H1 (cell line): ENCODE measurements at regions not wholly inside any gene's neighbourhood (a gene's known extent, or its start where the extent isn't known, plus 50 kb on each side); places are given as distances from the start of the nearest gene placed in this dataset.

Experiments
- CTCF ChIA-PET: fragments of 300-600 bp; sonication (Branson Sonifier 250); formaldehyde crosslinking; loops from one replicate; lab custom pipeline; 2021; ENCODE audit not compliant: partially characterized antibody; lab: Charles Lee
- POLR2A ChIA-PET: fragments of 300-600 bp; sonication (Branson Sonifier 250); formaldehyde crosslinking; loops from one replicate; lab custom pipeline; 2021; ENCODE audit warnings: inconsistent platforms; ENCODE audit not compliant: partially characterized antibody; lab: Charles Lee
- DNase-seq, 2 experiments: peaks; one replicate each; pipeline versions ENCODE4 v3.0.0 to v3.0.0-alpha.2; 2010 to 2022; ENCODE audit warnings: low spot score in 2 of 2, low read depth in 1 of 2, mixed read lengths in 1 of 2
- FAIRE-seq: peaks from 2 replicates; lab custom pipeline; 2011; peaks lifted over from hg19 to GRCh38; lab: Jason Lieb, UNC
- H2AFZ ChIP-seq: 2 replicates; pipeline ENCODE4 v1.8.1; 2012; ENCODE audit warnings: low read length, inconsistent platforms
- H2AK5ac ChIP-seq: 2 replicates; pipeline ENCODE4 v1.6.1; 2013; ENCODE audit warnings: low read depth, low read length
- H2BK120ac ChIP-seq: replicated peaks from 2 replicates; pipeline ENCODE3; 2013; ENCODE audit warnings: low read depth, low read length, inconsistent platforms
- H2BK12ac ChIP-seq: 2 replicates; pipeline ENCODE4 v1.6.1; 2013; ENCODE audit warnings: low read depth, low read length
- H2BK15ac ChIP-seq: 2 replicates; pipeline ENCODE4 v1.6.1; 2013; ENCODE audit warnings: low read length
- H2BK20ac ChIP-seq: 2 replicates; pipeline ENCODE4 v1.6.1; 2013; ENCODE audit warnings: low read length
- H2BK5ac ChIP-seq: 2 replicates; pipeline ENCODE4 v1.6.1; 2013; ENCODE audit warnings: low read depth, low read length
- H3K14ac ChIP-seq: 2 replicates; pipeline ENCODE4 v1.6.1; 2013; ENCODE audit warnings: inconsistent platforms; ENCODE audit not compliant: insufficient read length
- H3K18ac ChIP-seq: 2 replicates; pipeline ENCODE4 v1.6.1; 2013; ENCODE audit warnings: low read length; ENCODE audit errors: extremely low read depth
- H3K23ac ChIP-seq: 2 replicates; pipeline ENCODE4 v1.6.1; 2013; ENCODE audit warnings: inconsistent platforms; ENCODE audit not compliant: insufficient read length
- H3K23me2 ChIP-seq: 2 replicates; pipeline ENCODE4 v1.6.1; 2013; ENCODE audit warnings: low read depth, low read length
- H3K27ac ChIP-seq: 2 replicates; pipeline ENCODE4 v1.6.1; 2011; ENCODE audit warnings: low read depth, low read length, inconsistent platforms
- H3K27me3 ChIP-seq, 4 experiments: replicated peaks in 1 of 4; 1 replicate in 1 of 4; 2 replicates in 3 of 4; pipeline versions ENCODE4 v1.6.1 to v1.8.1; 2011 to 2013; ENCODE audit warnings: low read length in 3 of 4, mild to moderate bottlenecking in 3 of 4, inconsistent platforms in 2 of 4, mixed read lengths in 2 of 4, moderate library complexity in 1 of 4; ENCODE audit not compliant: control insufficient read depth in 3 of 4, insufficient read depth in 3 of 4; ENCODE audit errors: extremely low read depth in 1 of 4
- H3K36me3 ChIP-seq, 4 experiments: 2 replicates each; pipeline versions ENCODE4 v1.6.1 to v1.8.1; 2011 to 2013; ENCODE audit warnings: mild to moderate bottlenecking in 4 of 4, low read length in 3 of 4, moderate library complexity in 2 of 4, control low read depth in 1 of 4, inconsistent platforms in 1 of 4; ENCODE audit not compliant: insufficient read depth in 4 of 4, control insufficient read depth in 2 of 4
- H3K4ac ChIP-seq: replicated peaks from 2 replicates; pipeline ENCODE3; 2013; ENCODE audit warnings: low read length, low read depth, mixed read lengths, inconsistent platforms; ENCODE audit not compliant: insufficient read length
- H3K4me1 ChIP-seq, 4 experiments: replicated peaks in 1 of 4; 1 replicate in 1 of 4; 2 replicates in 3 of 4; pipeline versions ENCODE4 v1.6.1 to v1.8.1; 2011 to 2013; ENCODE audit warnings: low read length in 3 of 4, inconsistent platforms in 2 of 4, mixed read lengths in 1 of 4; ENCODE audit not compliant: insufficient read depth in 4 of 4, control insufficient read depth in 3 of 4
- H3K4me2 ChIP-seq, 2 experiments: 2 replicates each; pipeline versions ENCODE4 v1.6.1 to v1.8.1; 2011 to 2013; ENCODE audit warnings: low read depth in 2 of 2, low read length in 2 of 2, control low read depth in 1 of 2, inconsistent platforms in 1 of 2, mild to moderate bottlenecking in 1 of 2; ENCODE audit not compliant: insufficient read depth in 1 of 2
- H3K4me3 ChIP-seq, 4 experiments: fragments of 200-600, 300-600 bp in 1 of 4; sonication (generic), shearing (Covaris generic), sonication (Bioruptor Twin) in 1 of 4; 2 replicates each; pipeline versions ENCODE4 v1.5.1 to v1.8.1; 2011 to 2016; ENCODE audit warnings: low read length in 4 of 4, low read depth in 3 of 4, control low read depth in 2 of 4, inconsistent platforms in 2 of 4, mild to moderate bottlenecking in 2 of 4, mixed read lengths in 1 of 4, moderate library complexity in 1 of 4; ENCODE audit not compliant: insufficient read depth in 2 of 4; ENCODE audit errors: extremely low read depth in 1 of 4
- H3K56ac ChIP-seq: replicated peaks from 2 replicates; pipeline ENCODE3; 2013; ENCODE audit warnings: low read depth, mild to moderate bottlenecking, mixed read lengths, low read length, inconsistent platforms; ENCODE audit not compliant: insufficient read length
- H3K79me1 ChIP-seq: 2 replicates; pipeline ENCODE4 v1.6.1; 2013; ENCODE audit warnings: low read depth, low read length, control low read depth
- H3K79me2 ChIP-seq, 2 experiments: 2 replicates each; pipeline versions ENCODE4 v1.6.1 to v1.8.1; 2012 to 2013; ENCODE audit warnings: low read length in 2 of 2, mild to moderate bottlenecking in 2 of 2, inconsistent platforms in 1 of 2; ENCODE audit not compliant: insufficient read depth in 2 of 2, control insufficient read depth in 1 of 2
- H3K9ac ChIP-seq, 4 experiments: replicated peaks in 1 of 4; 1 replicate in 1 of 4; 2 replicates in 3 of 4; pipeline versions ENCODE4 v1.6.1 to v1.8.1; 2011 to 2013; ENCODE audit warnings: low read depth in 3 of 4, low read length in 3 of 4, control low read depth in 2 of 4, mild to moderate bottlenecking in 2 of 4, moderate library complexity in 2 of 4, inconsistent platforms in 1 of 4; ENCODE audit errors: extremely low read depth in 1 of 4
- H3K9me3 ChIP-seq, 2 experiments: 2 replicates each; pipeline versions ENCODE4 v1.6.1 to v1.8.1; 2012 to 2013; ENCODE audit warnings: mild to moderate bottlenecking in 2 of 2, moderate library complexity in 2 of 2, control low read depth in 1 of 2, inconsistent platforms in 1 of 2, low read depth in 1 of 2, low read length in 1 of 2, mixed read lengths in 1 of 2; ENCODE audit not compliant: insufficient read depth in 2 of 2
- H4K20me1 ChIP-seq, 2 experiments: replicated peaks in 1 of 2; 2 replicates each; pipeline versions ENCODE3 to v1.8.1; 2011 to 2013; ENCODE audit warnings: inconsistent platforms in 2 of 2, low read length in 2 of 2, mild to moderate bottlenecking in 1 of 2; ENCODE audit not compliant: insufficient read depth in 2 of 2, control insufficient read depth in 1 of 2
- H4K5ac ChIP-seq: 2 replicates; pipeline ENCODE4 v1.6.1; 2013; ENCODE audit warnings: low read length, low read depth, mixed read lengths, inconsistent platforms; ENCODE audit not compliant: insufficient read length
- H4K8ac ChIP-seq: 2 replicates; pipeline ENCODE4 v1.8.0; 2013; ENCODE audit warnings: mild to moderate bottlenecking, moderate library complexity, low read length, inconsistent platforms; ENCODE audit not compliant: insufficient read depth; ENCODE audit errors: extremely low read depth
- H4K91ac ChIP-seq: replicated peaks from 2 replicates; pipeline ENCODE3; 2013; ENCODE audit warnings: low read length, mixed read lengths, inconsistent platforms; ENCODE audit not compliant: insufficient read length
- BACH1 ChIP-seq: IDR thresholded peaks from 2 replicates; pipeline ENCODE4 v1.6.1; 2012; ENCODE audit warnings: low read length, improper control_type of control experiment
- CBX8 ChIP-seq: fragments of 300-800, 300-1000 bp; sonication (generic); IDR thresholded peaks from 2 replicates; pipeline ENCODE4 v1.7.1; 2016; ENCODE audit warnings: low read depth, low read length, borderline replicate concordance
- CTBP2 ChIP-seq: IDR thresholded peaks from 2 replicates; pipeline ENCODE4 v1.7.0; 2011; ENCODE audit warnings: borderline replicate concordance, mild to moderate bottlenecking, moderate library complexity, mixed read lengths, low read length; ENCODE audit not compliant: insufficient read depth, insufficient read length
- JUN ChIP-seq: IDR thresholded peaks from 2 replicates; pipeline ENCODE4 v1.6.1; 2011; ENCODE audit warnings: low read depth, mild to moderate bottlenecking, improper control_type of control experiment, low read length
- KDM5A ChIP-seq: fragments of 200-600 bp; IDR thresholded peaks from 2 replicates; pipeline ENCODE4 v1.7.1; 2012; ENCODE audit warnings: mild to moderate bottlenecking, low read length, inconsistent platforms, mixed read lengths
- MAFK ChIP-seq: IDR thresholded peaks from 2 replicates; pipeline ENCODE4 v1.6.1; 2012; ENCODE audit warnings: low read depth, mild to moderate bottlenecking, improper control_type of control experiment, low read length
- PHF8 ChIP-seq: fragments of 200-600 bp; sonication (generic); conservative IDR thresholded peaks from 2 replicates; pipeline ENCODE4 v1.7.1; 2012; ENCODE audit warnings: low read depth, mild to moderate bottlenecking, inconsistent platforms, low read length, moderate library complexity
- RFX5 ChIP-seq: IDR thresholded peaks from 2 replicates; pipeline ENCODE4 v1.6.1; 2011; ENCODE audit warnings: low read depth, low read length, improper control_type of control experiment, borderline replicate concordance
- SIX5 ChIP-seq: IDR thresholded peaks from 2 replicates; pipeline ENCODE4 v1.6.1; 2011; ENCODE audit warnings: mild to moderate bottlenecking, low read depth, low read length
- SUZ12 ChIP-seq: fragments of 200-600 bp; sonication (generic); IDR thresholded peaks from 2 replicates; pipeline ENCODE4 v1.6.1; 2012; ENCODE audit warnings: mild to moderate bottlenecking, inconsistent platforms, low read length, moderate library complexity, mixed read lengths
- TAF1 ChIP-seq: IDR thresholded peaks from 2 replicates; pipeline ENCODE4 v1.6.1; 2011; ENCODE audit warnings: mild to moderate bottlenecking, low read depth, low read length
- YY1 ChIP-seq: IDR thresholded peaks from 2 replicates; pipeline ENCODE4 v1.6.1; 2011; ENCODE audit warnings: low read depth, mild to moderate bottlenecking, low read length
- WGBS, 2 experiments: shearing (Covaris generic) in 1 of 2; methylation state at CpG; one replicate each; pipeline versions ENCODE4 v1.1.6 to v1.1.7; 2013 to 2015; ENCODE audit warnings: low lambda C conversion rate in 2 of 2, mixed read lengths in 2 of 2, inconsistent platforms in 1 of 2, low coverage in 1 of 2, missing lambda C conversion rate in 1 of 2; ENCODE audit not compliant: insufficient replicate concordance in 2 of 2, insufficient coverage in 1 of 2, insufficient read length in 1 of 2; ENCODE audit errors: extremely low coverage in 1 of 2, missing lambda C conversion rate in 1 of 2; 5-methylcytosine and 5-hydroxymethylcytosine counted together

GRCh38 chr14:86221755-86222154 is 691.8 kb downstream of the FLRT2 start:
- Histone ChIP-seq H3K14ac (no peak overlapping the region), H4K8ac (no peak overlapping the region), H3K23me2 (no peaks in the 10 kb centered on the region), H2AFZ (no peak overlapping the region), H3K27me3 (no peaks in the 10 kb centered on the region), H3K9me3 (no peaks in the 10 kb centered on the region), H4K20me1 (no peaks in the 10 kb centered on the region), H3K36me3 (no peaks in the 10 kb centered on the region), H3K56ac (no peak overlapping the region), H3K18ac (no peak overlapping the region), H2BK5ac (no peak overlapping the region), H3K4me1 (peaks cover 0 to 4% (median 2%) of the 10 kb centered on the region in 4 experiments; a peak in 3 of 7 replicates), H3K27ac (no peak overlapping the region), H3K23ac (no peak overlapping the region), H2AK5ac (no peak overlapping the region), H2BK120ac (no peak overlapping the region), H3K4ac (no peak overlapping the region), H3K79me1 (no peaks in the 10 kb centered on the region), H2BK20ac (no peak overlapping the region), H3K9ac (no peak overlapping the region), H2BK12ac (no peak overlapping the region), H4K91ac (no peak overlapping the region), H3K4me3 (no peak overlapping the region), H3K4me2 (no peak overlapping the region), H4K5ac (no peak overlapping the region), H3K79me2 (no peaks in the 10 kb centered on the region), H2BK15ac (no peak overlapping the region)
- CTCF ChIA-PET = interaction anchor here (0.7 to 1.9 kb wide), 2 partner anchors 11 to 199 kb away, joined by 4 read pairs; no protein-coding TSS in a partner anchor
- DNase-seq (no peak), FAIRE-seq (no peak)
- POLR2A ChIA-PET = no interaction called here
- TF ChIP-seq BACH1 (peak; percentile 67; the same call in 1 of the 2 replicates), CBX8 (no peak), PHF8 (no peak), YY1 (no peak), RFX5 (no peak), TAF1 (no peak), MAFK (0 out of 2 replicates have a peak, but pooled peaks have one; percentile 14), CTBP2 (no peak), JUN (no peak), SIX5 (no peak), KDM5A (no peak), SUZ12 (no peak)
- 85% methylated on average over 3 of the region's 3 CpGs; no CpG with 5 or more reads in 1 of the 2 experiments for WGBS, 2 experiments
